Astrocyte (in vitro differentiated cells and primary cell): ENCODE measurements at regions not wholly inside any gene's neighbourhood (a gene's known extent, or its start where the extent isn't known, plus 50 kb on each side); places are given as distances from the start of the nearest gene placed in this dataset.

Experiments
- DNase-seq: peaks from one replicate; pipeline ENCODE4 v3.0.0-alpha.2; 2010; ENCODE audit warnings: low read depth
- FAIRE-seq: peaks from 2 replicates; lab custom pipeline; 2011; peaks lifted over from hg19 to GRCh38; lab: Jason Lieb, UNC
- H2AFZ ChIP-seq: 2 replicates; pipeline ENCODE4 v1.6.0; 2012; ENCODE audit warnings: low read depth, low read length, inconsistent platforms
- H3K27ac ChIP-seq: 2 replicates; pipeline ENCODE4 v1.5.1; 2011; ENCODE audit warnings: low read depth, low read length, inconsistent platforms
- H3K27me3 ChIP-seq: 2 replicates; pipeline ENCODE4 v1.6.0; 2011; ENCODE audit warnings: low read length, inconsistent platforms; ENCODE audit not compliant: insufficient read depth
- H3K36me3 ChIP-seq: 2 replicates; pipeline ENCODE4 v1.5.1; 2011; ENCODE audit warnings: low read length, inconsistent platforms; ENCODE audit not compliant: insufficient read depth
- H3K4me1 ChIP-seq: 2 replicates; pipeline ENCODE4 v1.5.1; 2011; ENCODE audit warnings: low read length, inconsistent platforms; ENCODE audit not compliant: insufficient read depth
- H3K4me2 ChIP-seq: 2 replicates; pipeline ENCODE4 v1.6.0; 2012; ENCODE audit warnings: low read length, inconsistent platforms
- H3K4me3 ChIP-seq: 2 replicates; pipeline ENCODE4 v1.5.1; 2011; ENCODE audit warnings: low read depth, mild to moderate bottlenecking, low read length, inconsistent platforms; ENCODE audit not compliant: insufficient read depth
- H3K79me2 ChIP-seq: 2 replicates; pipeline ENCODE4 v1.6.0; 2012; ENCODE audit warnings: mild to moderate bottlenecking, low read length, inconsistent platforms; ENCODE audit not compliant: insufficient read depth
- H3K9ac ChIP-seq: 2 replicates; pipeline ENCODE4 v1.6.0; 2012; ENCODE audit warnings: mild to moderate bottlenecking, low read length, inconsistent platforms
- H3K9me3 ChIP-seq: 2 replicates; pipeline ENCODE4 v1.5.1; 2012; ENCODE audit warnings: low read depth, mild to moderate bottlenecking, low read length, inconsistent platforms; ENCODE audit not compliant: insufficient read depth
- H4K20me1 ChIP-seq: 2 replicates; pipeline ENCODE4 v1.6.0; 2012; ENCODE audit warnings: low read length, inconsistent platforms; ENCODE audit not compliant: insufficient read depth
- H3K27ac Mint-ChIP-seq: one replicate; pipeline ENCODE4 v1.8.0; 2021; ENCODE audit warnings: mild to moderate bottlenecking, mixed read lengths; ENCODE audit not compliant: unreplicated experiment
- H3K27me3 Mint-ChIP-seq: one replicate; pipeline ENCODE4 v1.8.0; 2021; ENCODE audit warnings: low read depth, mixed read lengths; ENCODE audit not compliant: unreplicated experiment
- H3K36me3 Mint-ChIP-seq: one replicate; pipeline ENCODE4 v1.8.0; 2021; ENCODE audit warnings: low read depth, mixed read lengths; ENCODE audit not compliant: unreplicated experiment
- H3K4me1 Mint-ChIP-seq: one replicate; pipeline ENCODE4 v1.8.0; 2021; ENCODE audit warnings: low read depth, mixed read lengths; ENCODE audit not compliant: unreplicated experiment
- H3K4me3 Mint-ChIP-seq: one replicate; pipeline ENCODE4 v1.8.0; 2021; ENCODE audit warnings: mild to moderate bottlenecking, moderate library complexity, mixed read lengths; ENCODE audit not compliant: unreplicated experiment
- H3K9me3 Mint-ChIP-seq: one replicate; pipeline ENCODE4 v1.8.0; 2021; ENCODE audit warnings: mild to moderate bottlenecking, mixed read lengths; ENCODE audit not compliant: unreplicated experiment
- EZH2 ChIP-seq: IDR thresholded peaks from 2 replicates; pipeline ENCODE4 v1.6.1; 2012; ENCODE audit warnings: mild to moderate bottlenecking, low read length, inconsistent platforms; ENCODE audit not compliant: insufficient read depth
- TF ChIP-seq, protein P1 (sequence below): IDR thresholded peaks from 2 replicates; pipeline ENCODE4 v1.5.1; 2011; ENCODE audit warnings: low read depth, mild to moderate bottlenecking, inconsistent platforms, low read length, moderate library complexity; ENCODE audit not compliant: insufficient read depth

- no peaks in the 10 kb centered on the region for H3K9me3 Mint-ChIP-seq
- H3K9ac ChIP-seq: no peak overlapping the region
- no peaks in the 10 kb centered on the region for H3K4me1 Mint-ChIP-seq
- H3K4me3 ChIP-seq: no peak overlapping the region
- H3K4me3 Mint-ChIP-seq: no peak overlapping the region
- DNase-seq (no peak), FAIRE-seq (no peak)
- no peaks in the 10 kb centered on the region for H4K20me1 ChIP-seq
- no peaks in the 10 kb centered on the region for H3K9me3 ChIP-seq
- no peak overlapping the region for H3K27ac Mint-ChIP-seq
- H3K27me3 ChIP-seq: no peaks in the 10 kb centered on the region
- no peak overlapping the region for H3K4me2 ChIP-seq
- no peak overlapping the region for H2AFZ ChIP-seq
- H3K36me3 Mint-ChIP-seq: peaks cover 1% of the 10 kb centered on the region
- H3K27me3 Mint-ChIP-seq: no peaks in the 10 kb centered on the region
- no peaks in the 10 kb centered on the region for H3K4me1 ChIP-seq
- H3K27ac ChIP-seq: no peak overlapping the region
- no peaks in the 10 kb centered on the region for H3K36me3 ChIP-seq
- TF ChIP-seq EZH2: no peak
- TF ChIP-seq, protein P1, sequence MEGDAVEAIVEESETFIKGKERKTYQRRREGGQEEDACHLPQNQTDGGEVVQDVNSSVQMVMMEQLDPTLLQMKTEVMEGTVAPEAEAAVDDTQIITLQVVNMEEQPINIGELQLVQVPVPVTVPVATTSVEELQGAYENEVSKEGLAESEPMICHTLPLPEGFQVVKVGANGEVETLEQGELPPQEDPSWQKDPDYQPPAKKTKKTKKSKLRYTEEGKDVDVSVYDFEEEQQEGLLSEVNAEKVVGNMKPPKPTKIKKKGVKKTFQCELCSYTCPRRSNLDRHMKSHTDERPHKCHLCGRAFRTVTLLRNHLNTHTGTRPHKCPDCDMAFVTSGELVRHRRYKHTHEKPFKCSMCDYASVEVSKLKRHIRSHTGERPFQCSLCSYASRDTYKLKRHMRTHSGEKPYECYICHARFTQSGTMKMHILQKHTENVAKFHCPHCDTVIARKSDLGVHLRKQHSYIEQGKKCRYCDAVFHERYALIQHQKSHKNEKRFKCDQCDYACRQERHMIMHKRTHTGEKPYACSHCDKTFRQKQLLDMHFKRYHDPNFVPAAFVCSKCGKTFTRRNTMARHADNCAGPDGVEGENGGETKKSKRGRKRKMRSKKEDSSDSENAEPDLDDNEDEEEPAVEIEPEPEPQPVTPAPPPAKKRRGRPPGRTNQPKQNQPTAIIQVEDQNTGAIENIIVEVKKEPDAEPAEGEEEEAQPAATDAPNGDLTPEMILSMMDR: no peak
- no peaks in the 10 kb centered on the region for H3K79me2 ChIP-seq
Observed at GRCh38 chr4:35521682-35522081, 722.6 kb downstream of the ARAP2 start.

- TF ChIP-seq, protein P1: no peak
- no peak for TF ChIP-seq EZH2
- no peak for DNase-seq
- H3K27ac ChIP-seq: no peak overlapping the region
- H3K9me3 Mint-ChIP-seq: no peaks in the 10 kb centered on the region
- no peak for FAIRE-seq
- H3K4me2 ChIP-seq: no peak overlapping the region
- H2AFZ ChIP-seq: no peak overlapping the region
- H3K4me3 ChIP-seq: no peak overlapping the region
- no peaks in the 10 kb centered on the region for H3K27me3 ChIP-seq
- no peak overlapping the region for H3K27ac Mint-ChIP-seq
- H3K36me3 Mint-ChIP-seq: peaks cover 1% of the 10 kb centered on the region
- H3K4me1 ChIP-seq: no peaks in the 10 kb centered on the region
- H3K36me3 ChIP-seq: no peaks in the 10 kb centered on the region
- H3K27me3 Mint-ChIP-seq: no peaks in the 10 kb centered on the region
- H3K4me3 Mint-ChIP-seq: no peak overlapping the region
- H3K9ac ChIP-seq: no peak overlapping the region
- no peaks in the 10 kb centered on the region for H3K79me2 ChIP-seq
- no peaks in the 10 kb centered on the region for H3K4me1 Mint-ChIP-seq
- H3K9me3 ChIP-seq: no peaks in the 10 kb centered on the region
- no peaks in the 10 kb centered on the region for H4K20me1 ChIP-seq
Observed at GRCh38 chr4:35525192-35525978, 718.9 kb downstream of the ARAP2 start.

DNA sequence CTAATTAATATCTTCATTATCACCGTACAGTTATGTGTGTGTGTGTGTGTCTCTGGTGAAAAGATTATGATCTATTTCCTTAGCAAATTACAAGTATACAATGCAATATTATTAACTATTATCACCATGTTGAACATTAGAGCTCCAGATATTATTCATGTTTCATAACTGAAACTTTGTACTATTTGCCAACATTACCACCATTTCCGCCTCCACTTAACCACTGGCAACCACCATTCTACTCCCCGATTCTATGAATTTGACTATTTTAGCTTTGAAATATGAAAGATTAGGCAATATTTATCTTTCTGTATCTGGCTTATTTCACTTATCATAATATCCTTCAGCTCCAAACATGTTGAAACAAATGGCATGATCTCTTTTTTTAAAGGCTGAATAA lies 717.9 kb downstream of the ARAP2 start:
- DNase-seq (no peak), FAIRE-seq (no peak)
- Mint-ChIP-seq H3K36me3 (peaks cover 1% of the 10 kb centered on the region), H3K27ac (no peak overlapping the region), H3K27me3 (no peaks in the 10 kb centered on the region), H3K4me3 (no peak overlapping the region), H3K9me3 (no peaks in the 10 kb centered on the region), H3K4me1 (no peaks in the 10 kb centered on the region)
- no peak overlapping the region for H3K27ac ChIP-seq
- no peaks in the 10 kb centered on the region for H4K20me1 ChIP-seq
- H3K36me3 ChIP-seq: no peaks in the 10 kb centered on the region
- H3K4me3 ChIP-seq: no peak overlapping the region
- H3K27me3 ChIP-seq: no peaks in the 10 kb centered on the region
- no peaks in the 10 kb centered on the region for H3K79me2 ChIP-seq
- no peak overlapping the region for H3K4me2 ChIP-seq
- H3K9ac ChIP-seq: no peak overlapping the region
- no peak for TF ChIP-seq EZH2
- TF ChIP-seq, protein P1: no peak
- H3K4me1 ChIP-seq: no peaks in the 10 kb centered on the region
- H2AFZ ChIP-seq: no peak overlapping the region
- H3K9me3 ChIP-seq: no peaks in the 10 kb centered on the region
